ENCODE measurements at regions not wholly inside any gene's neighbourhood (a gene's known extent, or its start where the extent isn't known, plus 50 kb on each side); places are given as distances from the start of the nearest gene placed in this dataset.
A peak's percentile ranks its signal among the peaks of the same experiment; 100 is the strongest.
"Not testable (repeated sequence)": the region's sequence is repeated elsewhere in the genome, so short reads cannot be mapped to it uniquely, and the experiment has no call there.

DNA sequence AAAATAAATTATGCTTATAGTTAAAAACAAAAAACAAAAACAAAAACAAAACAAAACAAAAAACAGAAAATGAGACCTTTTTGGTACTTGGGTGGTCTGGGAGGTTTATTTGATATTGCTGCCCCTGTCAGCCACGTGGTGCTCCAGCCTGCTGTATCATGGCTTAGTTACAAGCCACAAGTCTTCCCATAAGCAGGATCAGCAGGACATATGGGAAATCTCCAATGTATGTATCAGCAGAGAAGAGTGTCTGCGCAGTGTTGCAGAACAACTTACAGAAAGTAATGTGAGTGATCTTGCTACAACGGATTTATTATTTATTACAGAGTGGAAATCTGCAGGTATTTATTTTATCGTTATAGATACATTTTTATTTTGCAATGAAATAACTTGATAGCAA, 423.0 kb upstream of the TMPRSS15 start:
- H3K27me3 ChIP-seq: no peaks in the 10 kb centered on the region
- no peak overlapping the region for H3K4me3 ChIP-seq
- DNase-seq (no peak), ATAC-seq (no peak)
- no peak for TF ChIP-seq CTCF (IDR thresholded peaks at IDR 0.05)
- no peaks in the 10 kb centered on the region for H3K36me3 ChIP-seq
- H3K4me1 ChIP-seq: no peaks in the 10 kb centered on the region
- H3K27ac ChIP-seq: no peak overlapping the region
- intact Hi-C loops (cut with DNase I): no loop called here
- peaks cover 0 to 18% of the 10 kb centered on the region in 2 donors for H3K9me3 ChIP-seq

- no peak for TF ChIP-seq CTCF (IDR thresholded peaks at IDR 0.05)
- intact Hi-C loops (cut with DNase I): no loop called here
- no peaks in the 10 kb centered on the region for H3K36me3 ChIP-seq
- no peaks in the 10 kb centered on the region for H3K4me1 ChIP-seq
- H3K4me3 ChIP-seq: no peak overlapping the region
- no peak overlapping the region for H3K27ac ChIP-seq
- ATAC-seq (no peak), DNase-seq (no peak)
- H3K9me3 ChIP-seq: peaks cover 0 to 10% of the 10 kb centered on the region in 2 donors
- no peaks in the 10 kb centered on the region for H3K27me3 ChIP-seq
Observed at GRCh38 chr21:18831942-18832676, 428.5 kb upstream of the TMPRSS15 start.

GRCh38 chr21:18832950-18833349, 429.4 kb upstream of the TMPRSS15 start:
- intact Hi-C loops (cut with DNase I): no loop called here
- Histone ChIP-seq H3K9me3 (peaks cover 0 to 12% of the 10 kb centered on the region in 2 donors), H3K27me3 (no peaks in the 10 kb centered on the region), H3K36me3 (no peaks in the 10 kb centered on the region), H3K4me1 (no peaks in the 10 kb centered on the region), H3K27ac (no peak overlapping the region), H3K4me3 (no peak overlapping the region)
- DNase-seq (no peak), ATAC-seq (peak; percentile 45)
- no peak for TF ChIP-seq CTCF (IDR thresholded peaks at IDR 0.05)

DNA sequence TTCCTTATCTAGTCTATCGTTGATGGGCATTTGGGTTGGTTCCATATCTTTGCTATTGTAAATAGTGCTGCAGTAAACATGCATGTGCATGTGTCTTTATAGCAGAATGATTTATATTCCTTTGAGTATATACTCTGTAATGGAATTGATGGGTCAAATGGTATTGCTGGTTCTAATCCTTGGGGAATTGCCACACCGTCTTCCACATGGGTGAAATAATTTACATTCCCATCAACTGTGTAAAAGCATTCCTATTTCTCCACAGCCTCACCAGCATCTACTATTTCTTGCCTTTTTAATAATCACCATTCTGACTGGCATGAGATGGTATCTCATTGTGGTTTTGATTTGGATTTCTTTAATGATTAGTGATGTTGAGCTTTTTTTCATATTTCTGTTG, 430.5 kb upstream of the TMPRSS15 start:
- H3K4me1 ChIP-seq; H3K36me3 ChIP-seq; intact Hi-C loops (cut with DNase I); H3K27me3 ChIP-seq; DNase-seq; ATAC-seq; H3K4me3 ChIP-seq; H3K27ac ChIP-seq: not testable (repeated sequence)
- peaks cover 0 to 12% of the 10 kb centered on the region in 2 donors for H3K9me3 ChIP-seq

DNA sequence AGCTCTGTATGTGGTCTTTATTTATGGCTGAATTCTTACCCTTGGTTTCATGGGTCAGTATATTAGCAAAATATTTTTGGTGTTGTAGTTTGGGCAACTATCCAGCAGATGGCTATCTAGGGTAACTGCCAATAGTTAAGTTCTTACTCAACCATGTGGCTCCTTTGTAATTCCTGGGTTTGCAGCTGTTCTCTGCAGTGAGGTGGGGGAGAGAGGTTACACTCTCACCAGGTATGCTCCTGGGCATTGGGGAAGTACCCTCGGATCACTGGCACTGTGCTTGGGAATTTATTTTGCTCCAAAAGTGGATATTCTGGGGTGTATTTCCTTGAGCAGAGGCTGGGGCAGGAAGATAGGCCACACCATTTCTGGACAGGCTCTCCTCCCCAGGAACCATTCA, 436.7 kb upstream of the TMPRSS15 start:
- no peak for ATAC-seq
- Histone ChIP-seq H3K4me1 (no peaks in the 10 kb centered on the region), H3K4me3 (no peak overlapping the region), H3K9me3 (peaks cover 0 to 7% of the 10 kb centered on the region in 2 donors), H3K36me3 (no peaks in the 10 kb centered on the region), H3K27ac (no peak overlapping the region), H3K27me3 (no peaks in the 10 kb centered on the region)
- intact Hi-C loops (cut with DNase I): no loop called here
- DNase-seq: no peak
- no peak for TF ChIP-seq CTCF (IDR thresholded peaks at IDR 0.05)

DNA sequence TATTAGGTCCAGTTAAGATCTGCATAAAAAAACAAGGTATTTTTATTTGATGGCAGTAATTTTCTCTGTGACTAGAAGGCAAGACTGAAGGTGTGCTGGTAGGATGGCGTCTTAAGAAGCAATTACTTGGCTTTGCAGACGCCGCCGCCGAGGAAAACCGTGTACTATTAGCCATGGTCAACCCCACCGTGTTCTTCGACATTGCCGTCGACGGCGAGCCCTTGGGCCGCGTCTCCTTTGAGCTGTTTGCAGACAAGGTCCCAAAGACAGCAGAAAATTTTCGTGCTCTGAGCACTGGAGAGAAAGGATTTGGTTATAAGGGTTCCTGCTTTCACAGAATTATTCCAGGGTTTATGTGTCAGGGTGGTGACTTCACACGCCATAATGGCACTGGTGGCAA, 454.0 kb upstream of the TMPRSS15 start:
- intact Hi-C loops (cut with DNase I); H3K4me3 ChIP-seq; H3K4me1 ChIP-seq; ATAC-seq; H3K36me3 ChIP-seq; H3K27ac ChIP-seq; H3K27me3 ChIP-seq: not testable (repeated sequence)
- H3K9me3 ChIP-seq: peaks cover 0 to 22% of the 10 kb centered on the region in 2 donors
- peak in 1 of 4 donors; percentile 46 for DNase-seq

All from left lung (tissue), 4 donors.